HG02571 (cell line): ENCODE measurements at regions not wholly inside any gene's neighbourhood (a gene's known extent, or its start where the extent isn't known, plus 50 kb on each side); places are given as distances from the start of the nearest gene placed in this dataset.

Experiments
- ATAC-seq: cut with Tn5 transposase; IDR thresholded peaks from one replicate; pipeline ENCODE4 v1.9.1; 2021; ENCODE audit warnings: mild to moderate bottlenecking, moderate library complexity; ENCODE audit not compliant: unreplicated experiment

- no peak for ATAC-seq
Measured at GRCh38 chr17:69716556-69716955, 302.1 kb downstream of the MAP2K6 start.

- ATAC-seq, result no peak
Measured at GRCh38 chr17:69717214-69717613, 302.7 kb downstream of the MAP2K6 start.

DNA sequence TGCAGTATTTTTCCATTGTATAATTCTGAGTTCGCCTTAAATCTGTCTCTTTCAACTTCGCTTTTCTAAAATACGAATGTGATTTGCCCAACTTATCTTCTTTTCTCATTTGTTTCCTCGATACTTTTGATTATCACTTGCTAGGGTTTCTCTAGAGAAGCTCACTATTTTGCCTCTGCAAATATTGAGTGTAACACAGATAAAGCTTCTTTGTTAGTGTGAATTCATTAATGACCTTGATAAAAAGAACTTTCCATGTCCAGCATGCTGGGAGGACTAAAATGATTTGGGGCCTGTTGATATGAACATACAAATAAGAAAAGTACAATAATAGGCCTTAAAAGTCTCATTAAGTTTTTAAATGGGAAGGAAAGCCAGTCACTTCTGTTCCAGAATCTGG, 303.3 kb downstream of the MAP2K6 start:
- no peak for ATAC-seq

- no peak for ATAC-seq
Measured at GRCh38 chr17:69719474-69720048, 305.1 kb downstream of the MAP2K6 start.

- ATAC-seq, result no peak
Measured at GRCh38 chr17:69722518-69722917, 308.0 kb downstream of the MAP2K6 start.

GRCh38 chr17:69723316-69723715, 308.8 kb downstream of the MAP2K6 start:
- ATAC-seq, result no peak

DNA sequence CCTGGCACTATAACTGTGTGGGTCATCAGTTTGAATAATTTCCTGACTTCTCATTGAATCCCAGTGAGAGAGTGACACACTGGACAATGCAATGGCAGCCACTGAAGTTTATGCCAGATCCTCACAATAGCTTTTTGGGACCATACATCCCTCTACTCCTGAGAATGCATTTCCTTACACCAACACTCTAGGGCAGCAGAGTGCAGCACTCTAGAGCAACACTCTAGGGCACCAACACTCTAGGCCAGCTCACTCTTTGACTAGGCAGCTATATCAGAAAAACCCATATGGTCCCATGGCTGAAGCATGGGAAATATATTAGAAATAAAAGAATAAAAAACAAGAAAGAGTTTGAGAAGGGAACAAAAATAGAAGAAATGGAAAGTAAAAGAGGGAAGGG, 309.2 kb downstream of the MAP2K6 start:
- no peak for ATAC-seq

- ATAC-seq, result no peak
Measured at GRCh38 chr17:69724238-69724637, 309.7 kb downstream of the MAP2K6 start.

- no peak for ATAC-seq
Measured at GRCh38 chr17:69725146-69725545, 310.6 kb downstream of the MAP2K6 start.

DNA sequence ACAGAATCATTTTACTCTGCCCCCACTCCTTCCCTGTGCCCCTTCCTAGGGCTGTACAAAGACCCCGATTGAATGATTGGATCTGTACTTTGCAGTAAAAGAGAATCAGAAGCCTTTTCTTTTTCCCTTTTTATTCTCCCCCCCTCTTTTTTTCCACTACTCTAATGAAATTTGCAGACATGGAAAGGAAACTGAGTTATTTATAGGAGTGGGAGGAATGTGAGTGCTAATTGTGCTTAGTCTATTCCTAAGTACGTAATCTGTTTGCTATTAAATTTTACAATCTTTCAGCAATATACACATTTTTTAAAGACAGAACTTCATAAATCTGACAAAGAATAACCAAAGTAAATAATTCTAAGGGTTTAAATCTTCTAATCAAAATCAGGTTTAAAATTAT, 314.3 kb downstream of the MAP2K6 start:
- no peak for ATAC-seq

DNA sequence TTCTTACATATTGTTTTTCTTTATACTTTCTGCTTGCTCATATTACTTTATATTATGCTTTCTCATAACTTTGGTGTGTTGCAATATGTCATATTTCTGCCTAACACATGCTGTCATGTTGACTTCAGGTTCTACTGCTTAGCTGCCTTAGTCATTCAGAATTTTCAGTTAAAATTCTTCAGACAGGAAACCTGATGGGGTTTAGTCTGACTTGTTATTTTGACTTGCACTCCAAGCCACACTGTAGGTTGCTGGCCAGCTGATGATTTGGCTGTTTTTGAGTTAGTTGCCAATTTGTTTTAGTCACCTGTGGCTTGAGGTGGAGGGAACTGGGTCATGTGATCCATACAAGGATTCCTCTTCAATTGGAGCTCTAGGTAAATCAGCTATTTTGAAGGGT, 315.4 kb downstream of the MAP2K6 start:
- ATAC-seq, result no peak

- no peak for ATAC-seq
Measured at GRCh38 chr17:69732272-69732918, 317.9 kb downstream of the MAP2K6 start.

- no peak for ATAC-seq
Measured at GRCh38 chr17:69733171-69734012, 318.9 kb downstream of the MAP2K6 start.

GRCh38 chr17:69734656-69735055, 320.2 kb downstream of the MAP2K6 start:
- ATAC-seq, result no peak

GRCh38 chr17:69735285-69735684, 320.8 kb downstream of the MAP2K6 start:
- no peak for ATAC-seq

DNA sequence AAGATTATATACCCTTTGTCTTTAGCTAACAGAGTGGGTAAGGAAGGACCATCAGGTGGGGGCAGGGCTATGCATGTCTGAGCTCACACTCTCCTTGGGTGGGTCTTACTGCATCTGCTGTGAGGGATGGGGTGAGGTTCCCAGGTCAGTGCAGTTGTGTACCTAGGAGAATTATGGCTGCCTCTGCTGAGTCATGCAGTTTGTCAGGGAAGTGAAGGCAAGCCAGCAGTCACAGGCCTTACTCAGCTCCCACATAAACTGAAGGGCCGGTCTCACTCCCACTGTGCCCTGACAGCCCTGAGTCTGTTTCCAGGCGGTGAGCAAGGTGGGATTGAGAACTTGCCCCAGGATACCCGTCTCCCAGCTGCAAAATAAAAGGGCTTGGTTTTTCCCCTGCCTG, 328.6 kb downstream of the MAP2K6 start:
- ATAC-seq, result no peak

GRCh38 chr17:69744512-69745070, 330.1 kb downstream of the MAP2K6 start:
- ATAC-seq, result no peak

- no peak for ATAC-seq
Measured at GRCh38 chr17:69749911-69750310, 325.1 kb upstream of the KCNJ16 start.

GRCh38 chr17:69757688-69758430, 317.2 kb upstream of the KCNJ16 start:
- ATAC-seq, result no peak

GRCh38 chr17:69760562-69760961, 314.5 kb upstream of the KCNJ16 start:
- no peak for ATAC-seq

- ATAC-seq, result no peak
Measured at GRCh38 chr17:69761011-69761410, 314.0 kb upstream of the KCNJ16 start.
